ENCODE measurements at regions not wholly inside any gene's neighbourhood (a gene's known extent, or its start where the extent isn't known, plus 50 kb on each side); places are given as distances from the start of the nearest gene placed in this dataset.

DNA sequence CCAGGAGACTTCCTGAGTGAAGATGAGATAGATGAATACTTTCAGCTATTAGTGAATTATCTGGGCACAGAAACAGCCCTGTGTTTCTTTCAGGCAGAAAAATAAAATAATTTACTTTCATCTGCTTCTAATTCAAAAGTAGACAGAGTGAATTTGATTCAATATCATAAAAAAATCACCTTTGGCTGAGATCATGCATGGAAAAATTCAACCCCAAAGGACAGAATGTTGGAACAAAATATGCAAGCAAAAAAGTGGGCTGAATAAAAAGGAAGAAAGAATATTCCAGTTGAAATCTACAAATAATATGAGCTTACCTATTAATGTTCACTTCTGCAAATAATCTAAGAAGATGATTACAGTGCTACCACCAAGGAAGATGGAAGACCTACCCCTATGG, 546.9 kb downstream of the TFAP2B start:
- H3K27me3 ChIP-seq (replicated peaks in 1 of 2; ENCODE audit: control insufficient read depth in 2 of 2, insufficient read depth in 2 of 2, low read length in 1 of 2), result no peaks in the 10 kb centered on the region
- CTCF ChIA-PET, result interaction anchor here (1.1 to 2.4 kb wide), 2 partner anchors 10 to 15 kb away, joined by 4 to 9 read pairs; no protein-coding TSS in a partner anchor
- no peak for TF ChIP-seq YY1 (IDR thresholded peaks at IDR 0.05; ENCODE audit: low read depth, low read length)
- no peak for TF ChIP-seq ZSCAN29 (IDR thresholded peaks at IDR 0.05)
- no peak for TF ChIP-seq POLR2AphosphoS2 (IDR thresholded peaks at IDR 0.05; ENCODE audit: low read depth, low read length)
- H3K79me2 ChIP-seq (ENCODE audit: control insufficient read depth, insufficient read depth, low read length), result no peaks in the 10 kb centered on the region
- no peaks in the 10 kb centered on the region for H4K20me1 ChIP-seq (ENCODE audit: control insufficient read depth, insufficient read depth)
- no peak for ATAC-seq
- H3K4me2 ChIP-seq (ENCODE audit: control insufficient read depth, insufficient read depth), result no peak overlapping the region
- no peaks in the 10 kb centered on the region for H3K9me3 ChIP-seq (replicated peaks; ENCODE audit: control insufficient read depth, insufficient read depth, low read length)
- RAD21 ChIA-PET (ENCODE audit: unreplicated experiment), result no interaction called here
- H3K27ac ChIP-seq (ENCODE audit: control insufficient read depth, insufficient read depth), result no peak overlapping the region
- SMC1A ChIA-PET (ENCODE audit: uncharacterized antibody, unreplicated experiment), result interaction anchor here (1.3 kb wide), 1 partner anchor 10 kb away, joined by 5 read pairs; no protein-coding TSS in a partner anchor
- DNase-seq (ENCODE audit: low read depth, low spot score), result no peak
- H3K36me3 ChIP-seq (ENCODE audit: control insufficient read depth in 2 of 2, insufficient read depth in 2 of 2, low read length in 1 of 2), result no peaks in the 10 kb centered on the region
- FAIRE-seq, result no peak
- no peaks in the 10 kb centered on the region for H3K4me1 ChIP-seq (ENCODE audit: control insufficient read depth, insufficient read depth, low read length)
- BruUV-seq (replicated peaks), result no TSS peak
- intact Hi-C loops (cut with micrococcal nuclease; ENCODE audit: unreplicated experiment) (no loop called here), in situ Hi-C loops (cut with MboI) (no loop called here)
- H3K9ac ChIP-seq (ENCODE audit: control insufficient read depth, insufficient read depth, low read length), result no peak overlapping the region
- no peak overlapping the region for H3K4me3 ChIP-seq
- POLR2A ChIA-PET, result interaction anchor here (0.5 kb wide), 1 partner anchor 1879 kb away, joined by 3 read pairs; no protein-coding TSS in a partner anchor
- no peak overlapping the region for H2AFZ ChIP-seq (ENCODE audit: control insufficient read depth, low read depth, low read length)

DNA sequence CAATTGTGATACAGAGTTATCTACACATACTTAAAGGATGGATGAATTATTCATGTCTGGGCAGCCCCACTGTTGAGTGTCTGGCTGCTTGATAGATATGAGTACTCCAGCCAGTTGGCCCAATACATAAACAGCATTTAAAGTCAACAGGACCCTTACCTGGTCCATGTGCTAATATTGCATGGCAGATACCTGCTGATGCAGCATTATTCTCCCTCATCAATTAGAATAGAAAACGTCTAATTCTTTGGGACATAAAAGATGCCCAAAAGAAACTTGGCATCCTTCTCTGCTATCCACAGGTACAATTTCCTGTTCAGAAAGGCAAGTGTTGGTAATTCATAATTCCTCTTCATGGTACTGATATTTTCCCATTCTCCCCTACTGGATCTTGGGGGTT, 550.8 kb downstream of the TFAP2B start:
- Histone ChIP-seq H3K79me2 (ENCODE audit: control insufficient read depth, insufficient read depth, low read length) (no peaks in the 10 kb centered on the region), H3K4me1 (ENCODE audit: control insufficient read depth, insufficient read depth, low read length) (no peaks in the 10 kb centered on the region), H2AFZ (ENCODE audit: control insufficient read depth, low read depth, low read length) (no peak overlapping the region), H3K4me2 (ENCODE audit: control insufficient read depth, insufficient read depth) (no peak overlapping the region), H3K9me3 (replicated peaks; ENCODE audit: control insufficient read depth, insufficient read depth, low read length) (no peaks in the 10 kb centered on the region), H3K9ac (ENCODE audit: control insufficient read depth, insufficient read depth, low read length) (no peak overlapping the region), H3K4me3 (no peak overlapping the region), H3K27me3 (replicated peaks in 1 of 2; ENCODE audit: control insufficient read depth in 2 of 2, insufficient read depth in 2 of 2, low read length in 1 of 2) (no peaks in the 10 kb centered on the region), H3K36me3 (ENCODE audit: control insufficient read depth in 2 of 2, insufficient read depth in 2 of 2, low read length in 1 of 2) (no peaks in the 10 kb centered on the region), H3K27ac (ENCODE audit: control insufficient read depth, insufficient read depth) (no peak overlapping the region), H4K20me1 (ENCODE audit: control insufficient read depth, insufficient read depth) (no peaks in the 10 kb centered on the region)
- no peak for FAIRE-seq
- 24% methylated on average over 1 of the region's 1 CpG for WGBS (ENCODE audit: insufficient coverage, insufficient replicate concordance, low lambda C conversion rate, missing lambda C conversion rate)
- CTCF ChIA-PET, result interaction anchor here (1.0 kb wide), 1 partner anchor 44 kb away, joined by 3 read pairs; no protein-coding TSS in a partner anchor
- ATAC-seq, result no peak
- no TSS peak for BruUV-seq (replicated peaks)
- POLR2A ChIA-PET, result no interaction called here
- in situ Hi-C loops (cut with MboI) (no loop called here), intact Hi-C loops (cut with micrococcal nuclease; ENCODE audit: unreplicated experiment) (no loop called here)
- DNase-seq (ENCODE audit: low read depth, low spot score), result no peak
- SMC1A ChIA-PET (ENCODE audit: uncharacterized antibody, unreplicated experiment), result no interaction called here
- RAD21 ChIA-PET (ENCODE audit: unreplicated experiment), result no interaction called here
- TF ChIP-seq NFYA (IDR thresholded peaks at IDR 0.05; ENCODE audit: borderline replicate concordance, low read depth, low read length) (no peak), YY1 (IDR thresholded peaks at IDR 0.05; ENCODE audit: low read depth, low read length) (no peak), TCF12 (IDR thresholded peaks at IDR 0.05; ENCODE audit: low read depth, low read length) (no peak), SPI1 (IDR thresholded peaks at IDR 0.05; ENCODE audit: borderline replicate concordance, insufficient read depth, low read depth, low read length) (no peak), SIN3A (IDR thresholded peaks at IDR 0.05; ENCODE audit: low read depth, low read length) (no peak), HCFC1 (IDR thresholded peaks at IDR 0.05; ENCODE audit: low read length) (no peak), SUPT20H (IDR thresholded peaks at IDR 0.05; ENCODE audit: borderline replicate concordance, control insufficient read depth, low read depth, low read length) (no peak)
- TF ChIP-seq, protein P1, sequence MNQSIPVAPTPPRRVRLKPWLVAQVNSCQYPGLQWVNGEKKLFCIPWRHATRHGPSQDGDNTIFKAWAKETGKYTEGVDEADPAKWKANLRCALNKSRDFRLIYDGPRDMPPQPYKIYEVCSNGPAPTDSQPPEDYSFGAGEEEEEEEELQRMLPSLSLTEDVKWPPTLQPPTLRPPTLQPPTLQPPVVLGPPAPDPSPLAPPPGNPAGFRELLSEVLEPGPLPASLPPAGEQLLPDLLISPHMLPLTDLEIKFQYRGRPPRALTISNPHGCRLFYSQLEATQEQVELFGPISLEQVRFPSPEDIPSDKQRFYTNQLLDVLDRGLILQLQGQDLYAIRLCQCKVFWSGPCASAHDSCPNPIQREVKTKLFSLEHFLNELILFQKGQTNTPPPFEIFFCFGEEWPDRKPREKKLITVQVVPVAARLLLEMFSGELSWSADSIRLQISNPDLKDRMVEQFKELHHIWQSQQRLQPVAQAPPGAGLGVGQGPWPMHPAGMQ (IDR thresholded peaks at IDR 0.05; ENCODE audit: borderline replicate concordance), result no peak
- TF ChIP-seq, protein P2, sequence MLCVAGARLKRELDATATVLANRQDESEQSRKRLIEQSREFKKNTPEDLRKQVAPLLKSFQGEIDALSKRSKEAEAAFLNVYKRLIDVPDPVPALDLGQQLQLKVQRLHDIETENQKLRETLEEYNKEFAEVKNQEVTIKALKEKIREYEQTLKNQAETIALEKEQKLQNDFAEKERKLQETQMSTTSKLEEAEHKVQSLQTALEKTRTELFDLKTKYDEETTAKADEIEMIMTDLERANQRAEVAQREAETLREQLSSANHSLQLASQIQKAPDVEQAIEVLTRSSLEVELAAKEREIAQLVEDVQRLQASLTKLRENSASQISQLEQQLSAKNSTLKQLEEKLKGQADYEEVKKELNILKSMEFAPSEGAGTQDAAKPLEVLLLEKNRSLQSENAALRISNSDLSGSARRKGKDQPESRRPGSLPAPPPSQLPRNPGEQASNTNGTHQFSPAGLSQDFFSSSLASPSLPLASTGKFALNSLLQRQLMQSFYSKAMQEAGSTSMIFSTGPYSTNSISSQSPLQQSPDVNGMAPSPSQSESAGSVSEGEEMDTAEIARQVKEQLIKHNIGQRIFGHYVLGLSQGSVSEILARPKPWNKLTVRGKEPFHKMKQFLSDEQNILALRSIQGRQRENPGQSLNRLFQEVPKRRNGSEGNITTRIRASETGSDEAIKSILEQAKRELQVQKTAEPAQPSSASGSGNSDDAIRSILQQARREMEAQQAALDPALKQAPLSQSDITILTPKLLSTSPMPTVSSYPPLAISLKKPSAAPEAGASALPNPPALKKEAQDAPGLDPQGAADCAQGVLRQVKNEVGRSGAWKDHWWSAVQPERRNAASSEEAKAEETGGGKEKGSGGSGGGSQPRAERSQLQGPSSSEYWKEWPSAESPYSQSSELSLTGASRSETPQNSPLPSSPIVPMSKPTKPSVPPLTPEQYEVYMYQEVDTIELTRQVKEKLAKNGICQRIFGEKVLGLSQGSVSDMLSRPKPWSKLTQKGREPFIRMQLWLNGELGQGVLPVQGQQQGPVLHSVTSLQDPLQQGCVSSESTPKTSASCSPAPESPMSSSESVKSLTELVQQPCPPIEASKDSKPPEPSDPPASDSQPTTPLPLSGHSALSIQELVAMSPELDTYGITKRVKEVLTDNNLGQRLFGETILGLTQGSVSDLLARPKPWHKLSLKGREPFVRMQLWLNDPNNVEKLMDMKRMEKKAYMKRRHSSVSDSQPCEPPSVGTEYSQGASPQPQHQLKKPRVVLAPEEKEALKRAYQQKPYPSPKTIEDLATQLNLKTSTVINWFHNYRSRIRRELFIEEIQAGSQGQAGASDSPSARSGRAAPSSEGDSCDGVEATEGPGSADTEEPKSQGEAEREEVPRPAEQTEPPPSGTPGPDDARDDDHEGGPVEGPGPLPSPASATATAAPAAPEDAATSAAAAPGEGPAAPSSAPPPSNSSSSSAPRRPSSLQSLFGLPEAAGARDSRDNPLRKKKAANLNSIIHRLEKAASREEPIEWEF (IDR thresholded peaks at IDR 0.05; ENCODE audit: insufficient replicate concordance, low read depth, low read length), result no peak

Measured in GM12878 (cell line).